ENCODE measurements at regions not wholly inside any gene's neighbourhood (a gene's known extent, or its start where the extent isn't known, plus 50 kb on each side); places are given as distances from the start of the nearest gene placed in this dataset.

- no peak for DNase-seq (ENCODE audit: low spot score)
- TF ChIP-seq REST (IDR thresholded peaks at IDR 0.05; ENCODE audit: unreplicated experiment) (no peak), NANOG (IDR thresholded peaks at IDR 0.05; ENCODE audit: borderline replicate concordance) (no peak)
- Mint-ChIP-seq H3K4me3 (no peak overlapping the region), H3K27me3 (ENCODE audit: insufficient read depth, low read depth, poor library complexity) (peaks cover 4% of the 10 kb centered on the region), H3K9me3 (peaks cover 8% of the 10 kb centered on the region; the same call in 2 of the 3 replicates), H3K36me3 (ENCODE audit: low read depth) (no peaks in the 10 kb centered on the region), H3K27ac (no peak overlapping the region), H3K4me1 (peaks cover 2% of the 10 kb centered on the region; the same call in 1 of the 3 replicates)
- no peak overlapping the region for H3K27ac ChIP-seq (ENCODE audit: low read depth)
- H3K27me3 ChIP-seq (ENCODE audit: insufficient read depth): no peaks in the 10 kb centered on the region
- no peaks in the 10 kb centered on the region for H3F3A ChIP-seq (replicated peaks; ENCODE audit: low read depth)
- H3K79me2 ChIP-seq (replicated peaks; ENCODE audit: insufficient read depth): no peaks in the 10 kb centered on the region
- H3K9me2 ChIP-seq (ENCODE audit: insufficient read depth): no peaks in the 10 kb centered on the region
- no peak for ATAC-seq
- H3K4me3 ChIP-seq: no peak overlapping the region
- no peak overlapping the region for H3K4me2 ChIP-seq
- H3K4me1 ChIP-seq (ENCODE audit: insufficient read depth): no peaks in the 10 kb centered on the region
- H4K20me1 ChIP-seq (replicated peaks; ENCODE audit: insufficient read depth): no peaks in the 10 kb centered on the region
- H3K36me3 ChIP-seq (ENCODE audit: insufficient read depth): no peaks in the 10 kb centered on the region
- no peak overlapping the region for H2AFZ ChIP-seq
Observed at GRCh38 chr2:239723486-239724193, 301.5 kb downstream of the NDUFA10 start.

DNA sequence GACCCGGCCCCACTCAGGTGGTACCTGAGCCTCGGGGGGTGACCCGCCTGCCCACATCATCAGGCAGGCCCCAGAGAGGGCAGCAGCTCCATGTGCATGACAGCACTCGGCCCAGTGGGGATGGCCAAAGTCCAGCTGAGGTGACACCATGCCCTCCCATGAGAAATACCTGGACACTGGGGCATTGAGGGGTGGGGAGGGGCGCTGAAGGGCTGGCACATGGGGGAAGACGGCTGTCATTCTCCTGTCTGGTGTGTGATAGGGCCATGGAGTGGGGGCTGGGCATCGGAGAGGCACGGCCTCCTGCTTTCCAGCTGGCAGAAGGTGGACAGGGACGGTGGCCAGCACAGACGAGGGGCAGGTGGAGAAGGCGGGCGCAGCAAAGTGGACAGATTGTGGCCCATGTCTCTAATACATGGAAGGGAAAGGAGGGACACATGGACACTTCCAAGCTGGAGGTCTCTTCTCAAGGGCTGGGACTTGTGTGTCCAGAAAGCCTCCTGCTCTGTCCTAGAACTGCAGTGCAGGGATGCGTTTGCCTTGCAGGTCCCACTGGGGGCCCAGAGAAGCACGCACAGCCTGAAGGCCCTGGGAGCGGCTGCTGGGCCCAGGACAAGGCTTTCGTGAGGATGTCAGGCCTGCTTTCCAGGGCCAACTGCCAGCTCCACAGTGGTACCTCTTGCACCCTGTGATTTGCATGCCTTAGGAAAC, 302.2 kb downstream of the NDUFA10 start:
- H3K27ac ChIP-seq (ENCODE audit: low read depth): no peak overlapping the region
- Mint-ChIP-seq H3K27ac (no peak overlapping the region), H3K9me3 (peaks cover 10% of the 10 kb centered on the region; the same call in 2 of the 3 replicates), H3K27me3 (ENCODE audit: insufficient read depth, low read depth, poor library complexity) (peaks cover 4% of the 10 kb centered on the region), H3K36me3 (ENCODE audit: low read depth) (no peaks in the 10 kb centered on the region), H3K4me3 (no peak overlapping the region), H3K4me1 (peaks cover 2% of the 10 kb centered on the region; the same call in 1 of the 3 replicates)
- no peaks in the 10 kb centered on the region for H3K9me2 ChIP-seq (ENCODE audit: insufficient read depth)
- no peak overlapping the region for H3K4me2 ChIP-seq
- ATAC-seq: no peak
- H3K79me2 ChIP-seq (replicated peaks; ENCODE audit: insufficient read depth): no peaks in the 10 kb centered on the region
- no peak for DNase-seq (ENCODE audit: low spot score)
- no peak overlapping the region for H3K4me3 ChIP-seq
- no peaks in the 10 kb centered on the region for H4K20me1 ChIP-seq (replicated peaks; ENCODE audit: insufficient read depth)
- H3K4me1 ChIP-seq (ENCODE audit: insufficient read depth): no peaks in the 10 kb centered on the region
- H3F3A ChIP-seq (replicated peaks; ENCODE audit: low read depth): no peaks in the 10 kb centered on the region
- H3K27me3 ChIP-seq (ENCODE audit: insufficient read depth): no peaks in the 10 kb centered on the region
- no peaks in the 10 kb centered on the region for H3K36me3 ChIP-seq (ENCODE audit: insufficient read depth)
- no peak overlapping the region for H2AFZ ChIP-seq
- TF ChIP-seq CREB1 (CRISPR knock-in tag; IDR thresholded peaks at IDR 0.05; ENCODE audit: low read depth) (no peak), REST (IDR thresholded peaks at IDR 0.05; ENCODE audit: unreplicated experiment) (no peak), ZNF114 (CRISPR knock-in tag; IDR thresholded peaks at IDR 0.05) (no peak), NANOG (IDR thresholded peaks at IDR 0.05; ENCODE audit: borderline replicate concordance) (no peak), ZNF462 (CRISPR knock-in tag; IDR thresholded peaks at IDR 0.05) (no peak)
